ENCODE measurements at regions not wholly inside any gene's neighbourhood (a gene's known extent, or its start where the extent isn't known, plus 50 kb on each side); places are given as distances from the start of the nearest gene placed in this dataset.

DNA sequence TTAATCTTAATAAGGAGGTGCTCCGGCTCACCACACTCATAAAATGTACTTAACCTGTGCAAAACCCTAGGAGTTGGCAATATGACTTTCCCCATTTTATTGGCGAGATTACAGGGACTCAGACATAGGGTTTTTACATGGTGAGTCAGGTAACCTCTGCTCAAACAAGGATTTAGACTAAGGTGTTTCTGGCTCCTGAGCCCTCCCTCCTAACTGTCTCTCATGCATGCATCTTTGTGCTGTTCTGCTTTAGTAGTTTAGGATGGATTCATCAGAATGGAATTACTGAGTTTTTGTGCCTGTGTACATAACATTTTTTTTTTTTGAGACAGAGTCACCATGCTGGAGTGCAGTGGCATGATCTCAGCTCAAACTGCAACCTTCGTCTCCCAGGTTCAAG lies 993.3 kb upstream of the TMEM132C start:
- Histone ChIP-seq H3K36me3 (ENCODE audit: control insufficient read depth in 2 of 3, insufficient read depth in 3 of 3, low read length in 3 of 3) (no peaks in the 10 kb centered on the region), H3K9ac (ENCODE audit: low read length in 3 of 3) (no peak overlapping the region), H3K4me1 (ENCODE audit: control insufficient read depth in 2 of 3, insufficient read depth in 2 of 3, low read depth in 1 of 3, low read length in 3 of 3) (no peaks in the 10 kb centered on the region), H3K9me3 (ENCODE audit: control insufficient read depth in 2 of 3, insufficient read depth in 1 of 3, low read length in 3 of 3) (no peaks in the 10 kb centered on the region), H3K4me3 (ENCODE audit: low read length in 3 of 3) (no peak overlapping the region), H3K27ac (ENCODE audit: low read depth in 2 of 2, low read length in 2 of 2) (no peak overlapping the region), H3K27me3 (ENCODE audit: control insufficient read depth, insufficient read depth, low read length) (no peaks in the 10 kb centered on the region)
- FAIRE-seq (no peak), DNase-seq (no peak)
- TF ChIP-seq, protein P1, sequence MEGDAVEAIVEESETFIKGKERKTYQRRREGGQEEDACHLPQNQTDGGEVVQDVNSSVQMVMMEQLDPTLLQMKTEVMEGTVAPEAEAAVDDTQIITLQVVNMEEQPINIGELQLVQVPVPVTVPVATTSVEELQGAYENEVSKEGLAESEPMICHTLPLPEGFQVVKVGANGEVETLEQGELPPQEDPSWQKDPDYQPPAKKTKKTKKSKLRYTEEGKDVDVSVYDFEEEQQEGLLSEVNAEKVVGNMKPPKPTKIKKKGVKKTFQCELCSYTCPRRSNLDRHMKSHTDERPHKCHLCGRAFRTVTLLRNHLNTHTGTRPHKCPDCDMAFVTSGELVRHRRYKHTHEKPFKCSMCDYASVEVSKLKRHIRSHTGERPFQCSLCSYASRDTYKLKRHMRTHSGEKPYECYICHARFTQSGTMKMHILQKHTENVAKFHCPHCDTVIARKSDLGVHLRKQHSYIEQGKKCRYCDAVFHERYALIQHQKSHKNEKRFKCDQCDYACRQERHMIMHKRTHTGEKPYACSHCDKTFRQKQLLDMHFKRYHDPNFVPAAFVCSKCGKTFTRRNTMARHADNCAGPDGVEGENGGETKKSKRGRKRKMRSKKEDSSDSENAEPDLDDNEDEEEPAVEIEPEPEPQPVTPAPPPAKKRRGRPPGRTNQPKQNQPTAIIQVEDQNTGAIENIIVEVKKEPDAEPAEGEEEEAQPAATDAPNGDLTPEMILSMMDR (IDR thresholded peaks at IDR 0.05; ENCODE audit: borderline replicate concordance, extremely low read depth, insufficient read depth): no peak
- intact Hi-C loops (cut with DNase I): no loop called here

DNA sequence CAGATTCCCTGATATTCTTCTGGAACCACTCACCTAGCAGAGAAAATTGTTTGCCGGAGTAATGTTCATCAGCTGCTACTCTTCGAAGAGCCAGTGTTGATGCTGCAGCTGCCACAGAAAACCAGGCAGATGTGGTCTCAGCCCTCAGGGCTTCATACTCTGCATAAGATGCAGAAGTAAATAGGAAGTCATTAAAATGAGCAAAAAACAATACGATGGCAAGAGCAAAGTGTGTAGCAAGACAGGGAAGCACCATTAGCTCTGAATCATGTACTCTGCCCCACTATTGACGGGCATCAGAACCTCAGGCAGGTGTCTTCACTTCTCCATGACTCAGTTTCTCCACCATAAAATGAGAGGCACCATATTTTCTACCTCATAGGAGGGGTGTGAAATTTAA lies 991.6 kb upstream of the TMEM132C start:
- Histone ChIP-seq H3K9me3 (ENCODE audit: control insufficient read depth in 2 of 3, insufficient read depth in 1 of 3, low read length in 3 of 3) (no peaks in the 10 kb centered on the region), H3K36me3 (ENCODE audit: control insufficient read depth in 2 of 3, insufficient read depth in 3 of 3, low read length in 3 of 3) (no peaks in the 10 kb centered on the region), H3K9ac (ENCODE audit: low read length in 3 of 3) (no peak overlapping the region), H3K27me3 (ENCODE audit: control insufficient read depth, insufficient read depth, low read length) (no peaks in the 10 kb centered on the region), H3K4me1 (ENCODE audit: control insufficient read depth in 2 of 3, insufficient read depth in 2 of 3, low read depth in 1 of 3, low read length in 3 of 3) (no peaks in the 10 kb centered on the region), H3K4me3 (ENCODE audit: low read length in 3 of 3) (no peak overlapping the region), H3K27ac (ENCODE audit: low read depth in 2 of 2, low read length in 2 of 2) (no peak overlapping the region)
- FAIRE-seq (no peak), DNase-seq (no peak)
- intact Hi-C loops (cut with DNase I): no loop called here
- TF ChIP-seq, protein P1 (IDR thresholded peaks at IDR 0.05; ENCODE audit: borderline replicate concordance, extremely low read depth, insufficient read depth): no peak

DNA sequence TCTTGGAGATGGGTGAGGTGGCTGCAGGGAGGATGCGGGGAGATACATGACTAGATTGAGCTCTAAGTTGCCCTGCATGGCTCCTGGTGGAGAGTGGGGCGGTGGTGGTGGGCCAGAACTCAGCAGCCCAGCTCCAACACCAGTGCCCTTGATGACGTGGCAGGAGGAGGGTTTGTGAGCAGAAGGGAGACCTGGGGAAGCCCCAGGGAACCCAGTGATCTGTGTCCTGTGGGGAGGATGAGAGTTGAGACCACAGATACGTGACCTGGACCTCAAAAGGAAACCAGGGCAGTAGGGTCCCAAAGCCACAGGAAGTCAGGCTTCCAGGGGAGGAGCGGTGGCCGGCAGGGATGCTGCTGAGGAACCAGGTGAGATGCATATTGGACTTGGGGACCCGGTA lies 989.1 kb upstream of the TMEM132C start:
- H3K9me3 ChIP-seq (ENCODE audit: control insufficient read depth in 2 of 3, insufficient read depth in 1 of 3, low read length in 3 of 3): no peaks in the 10 kb centered on the region
- H3K9ac ChIP-seq (ENCODE audit: low read length in 3 of 3): no peak overlapping the region
- DNase-seq (no peak), FAIRE-seq (no peak)
- H3K27me3 ChIP-seq (ENCODE audit: control insufficient read depth, insufficient read depth, low read length): no peaks in the 10 kb centered on the region
- no peak overlapping the region for H3K27ac ChIP-seq (ENCODE audit: low read depth in 2 of 2, low read length in 2 of 2)
- intact Hi-C loops (cut with DNase I): no loop called here
- H3K4me3 ChIP-seq (ENCODE audit: low read length in 3 of 3): no peak overlapping the region
- H3K4me1 ChIP-seq (ENCODE audit: control insufficient read depth in 2 of 3, insufficient read depth in 2 of 3, low read depth in 1 of 3, low read length in 3 of 3): no peaks in the 10 kb centered on the region
- no peaks in the 10 kb centered on the region for H3K36me3 ChIP-seq (ENCODE audit: control insufficient read depth in 2 of 3, insufficient read depth in 3 of 3, low read length in 3 of 3)
- TF ChIP-seq, protein P1 (IDR thresholded peaks at IDR 0.05; ENCODE audit: borderline replicate concordance, extremely low read depth, insufficient read depth): no peak

DNA sequence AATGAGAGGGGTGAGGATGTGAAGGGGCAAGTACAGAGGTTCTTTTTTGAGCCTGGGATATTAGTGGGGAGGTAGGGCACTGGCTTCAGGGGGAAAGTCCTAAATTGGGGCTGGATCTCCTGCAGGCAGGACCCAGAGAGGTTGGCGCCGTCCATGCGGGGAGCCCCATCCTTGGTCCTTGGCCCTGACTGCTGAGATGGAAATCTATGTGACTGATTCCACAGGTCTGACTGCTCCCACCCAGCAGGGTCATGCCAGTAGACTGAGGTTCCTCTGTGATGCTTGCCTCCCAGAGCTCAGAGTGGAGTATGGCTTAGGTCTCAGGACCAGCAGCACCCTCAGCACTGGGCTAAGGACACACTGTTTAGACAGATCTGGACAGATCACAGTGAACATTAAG lies 988.6 kb upstream of the TMEM132C start:
- Histone ChIP-seq H3K27ac (ENCODE audit: low read depth in 2 of 2, low read length in 2 of 2) (no peak overlapping the region), H3K36me3 (ENCODE audit: control insufficient read depth in 2 of 3, insufficient read depth in 3 of 3, low read length in 3 of 3) (no peaks in the 10 kb centered on the region), H3K4me1 (ENCODE audit: control insufficient read depth in 2 of 3, insufficient read depth in 2 of 3, low read depth in 1 of 3, low read length in 3 of 3) (no peaks in the 10 kb centered on the region), H3K27me3 (ENCODE audit: control insufficient read depth, insufficient read depth, low read length) (no peaks in the 10 kb centered on the region), H3K9ac (ENCODE audit: low read length in 3 of 3) (no peak overlapping the region), H3K9me3 (ENCODE audit: control insufficient read depth in 2 of 3, insufficient read depth in 1 of 3, low read length in 3 of 3) (no peaks in the 10 kb centered on the region), H3K4me3 (ENCODE audit: low read length in 3 of 3) (no peak overlapping the region)
- intact Hi-C loops (cut with DNase I): no loop called here
- TF ChIP-seq, protein P1 (IDR thresholded peaks at IDR 0.05; ENCODE audit: borderline replicate concordance, extremely low read depth, insufficient read depth): no peak
- no peak for DNase-seq
- no peak for FAIRE-seq
